ENCODE measurements at regions not wholly inside any gene's neighbourhood (a gene's known extent, or its start where the extent isn't known, plus 50 kb on each side); places are given as distances from the start of the nearest gene placed in this dataset.
A peak's percentile ranks its signal among the peaks of the same experiment; 100 is the strongest.

GRCh38 chr4:24033626-24034025 lies 143.8 kb upstream of the PPARGC1A start:
- no peak for DNase-seq

- peak; percentile 10 for DNase-seq
These were observed 142.6 kb upstream of the PPARGC1A start for GRCh38 chr4:24032371-24032989.

GRCh38 chr4:24026596-24026995 lies 136.7 kb upstream of the PPARGC1A start:
- no peak for DNase-seq

- DNase-seq, result peak; percentile 8
These were observed 134.8 kb upstream of the PPARGC1A start for GRCh38 chr4:24024605-24025004.

- no peak for DNase-seq
These were observed 134.3 kb upstream of the PPARGC1A start for GRCh38 chr4:24024157-24024556.

GRCh38 chr4:24015782-24016181 lies 125.9 kb upstream of the PPARGC1A start:
- no peak for DNase-seq

- no peak for DNase-seq
These were observed 124.0 kb upstream of the PPARGC1A start for GRCh38 chr4:24013668-24014422.

- DNase-seq, result no peak
These were observed 121.1 kb upstream of the PPARGC1A start for GRCh38 chr4:24010994-24011393.

- DNase-seq, result no peak
These were observed 120.7 kb upstream of the PPARGC1A start for GRCh38 chr4:24010573-24010972.

- no peak for DNase-seq
These were observed 118.0 kb upstream of the PPARGC1A start for GRCh38 chr4:24007860-24008261.

- no peak for DNase-seq
These were observed 116.4 kb upstream of the PPARGC1A start for GRCh38 chr4:24006269-24006668.

- no peak for DNase-seq
These were observed 114.1 kb upstream of the PPARGC1A start for GRCh38 chr4:24003926-24004325.

GRCh38 chr4:24003496-24003895 lies 113.6 kb upstream of the PPARGC1A start:
- DNase-seq, result no peak

GRCh38 chr4:24002330-24002966 lies 112.6 kb upstream of the PPARGC1A start:
- DNase-seq, result no peak

- no peak for DNase-seq
These were observed 111.9 kb upstream of the PPARGC1A start for GRCh38 chr4:24001486-24002329.

- no peak for DNase-seq
These were observed 110.6 kb upstream of the PPARGC1A start for GRCh38 chr4:24000470-24000831.

- no peak for DNase-seq
These were observed 110.0 kb upstream of the PPARGC1A start for GRCh38 chr4:23999714-24000469.

- no peak for DNase-seq
These were observed 103.5 kb upstream of the PPARGC1A start for GRCh38 chr4:23993373-23993772.

GRCh38 chr4:23991444-23991843 lies 101.6 kb upstream of the PPARGC1A start:
- DNase-seq, result no peak

GRCh38 chr4:23986270-23986669 lies 96.4 kb upstream of the PPARGC1A start:
- no peak for DNase-seq

GRCh38 chr4:23981328-23981727 lies 91.5 kb upstream of the PPARGC1A start:
- DNase-seq, result no peak

- DNase-seq, result no peak
These were observed 89.7 kb upstream of the PPARGC1A start for GRCh38 chr4:23979534-23979933.

- DNase-seq, result no peak
These were observed 88.2 kb upstream of the PPARGC1A start for GRCh38 chr4:23978002-23978401.
